Liver (tissue), 3 donors: ENCODE measurements at regions not wholly inside any gene's neighbourhood (a gene's known extent, or its start where the extent isn't known, plus 50 kb on each side); places are given as distances from the start of the nearest gene placed in this dataset.

Experiments used
- MAX ChIP-seq: IDR thresholded peaks from 2 replicates; pipeline ENCODE4 v1.6.1; 2016; ENCODE audit warnings: antibody characterized with exemption
- RAD21 ChIP-seq, 2 donors: IDR thresholded peaks; 2 replicates each; pipeline ENCODE4 v1.6.1; 2016; ENCODE audit warnings: antibody characterized with exemption in 2 of 2, mild to moderate bottlenecking in 2 of 2
- YY1 ChIP-seq: IDR thresholded peaks from 2 replicates; pipeline ENCODE4 v1.6.1; 2016; ENCODE audit warnings: antibody characterized with exemption, mild to moderate bottlenecking
- ZBTB33 ChIP-seq: IDR thresholded peaks from 2 replicates; pipeline ENCODE4 v1.6.1; 2016; ENCODE audit warnings: antibody characterized with exemption
- TF ChIP-seq, protein P1 (sequence below): fragments of 150-350 bp; IDR thresholded peaks from 2 replicates; pipeline ENCODE4 v1.5.1; 2017; ENCODE audit warnings: improper control_type of control experiment, low read depth, low read length; ENCODE audit not compliant: missing input control
- TF ChIP-seq, protein P2 (sequence below): IDR thresholded peaks from 2 replicates; pipeline ENCODE4 v1.6.1; 2016; ENCODE audit warnings: antibody characterized with exemption
- donor health status: healthy.
- donor health status: healthy.

- TF ChIP-seq, protein P1, sequence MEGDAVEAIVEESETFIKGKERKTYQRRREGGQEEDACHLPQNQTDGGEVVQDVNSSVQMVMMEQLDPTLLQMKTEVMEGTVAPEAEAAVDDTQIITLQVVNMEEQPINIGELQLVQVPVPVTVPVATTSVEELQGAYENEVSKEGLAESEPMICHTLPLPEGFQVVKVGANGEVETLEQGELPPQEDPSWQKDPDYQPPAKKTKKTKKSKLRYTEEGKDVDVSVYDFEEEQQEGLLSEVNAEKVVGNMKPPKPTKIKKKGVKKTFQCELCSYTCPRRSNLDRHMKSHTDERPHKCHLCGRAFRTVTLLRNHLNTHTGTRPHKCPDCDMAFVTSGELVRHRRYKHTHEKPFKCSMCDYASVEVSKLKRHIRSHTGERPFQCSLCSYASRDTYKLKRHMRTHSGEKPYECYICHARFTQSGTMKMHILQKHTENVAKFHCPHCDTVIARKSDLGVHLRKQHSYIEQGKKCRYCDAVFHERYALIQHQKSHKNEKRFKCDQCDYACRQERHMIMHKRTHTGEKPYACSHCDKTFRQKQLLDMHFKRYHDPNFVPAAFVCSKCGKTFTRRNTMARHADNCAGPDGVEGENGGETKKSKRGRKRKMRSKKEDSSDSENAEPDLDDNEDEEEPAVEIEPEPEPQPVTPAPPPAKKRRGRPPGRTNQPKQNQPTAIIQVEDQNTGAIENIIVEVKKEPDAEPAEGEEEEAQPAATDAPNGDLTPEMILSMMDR, result no peak
- TF ChIP-seq ZBTB33, result no peak
- TF ChIP-seq YY1, result no peak
- no peak for TF ChIP-seq MAX
- TF ChIP-seq, protein P2, sequence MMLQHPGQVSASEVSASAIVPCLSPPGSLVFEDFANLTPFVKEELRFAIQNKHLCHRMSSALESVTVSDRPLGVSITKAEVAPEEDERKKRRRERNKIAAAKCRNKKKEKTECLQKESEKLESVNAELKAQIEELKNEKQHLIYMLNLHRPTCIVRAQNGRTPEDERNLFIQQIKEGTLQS, result no peak
- TF ChIP-seq RAD21 (IDR thresholded peaks at IDR 0.05), result no peak
Observed at GRCh38 chr5:89286320-89286719, 403.3 kb upstream of the MEF2C start.
